ENCODE measurements at regions not wholly inside any gene's neighbourhood (a gene's known extent, or its start where the extent isn't known, plus 50 kb on each side); places are given as distances from the start of the nearest gene placed in this dataset.

GRCh38 chr11:28659716-28660348, 551.6 kb downstream of the METTL15 start:
- H3K27me3 ChIP-seq = no peaks in the 10 kb centered on the region
- no peak overlapping the region for H3K27ac ChIP-seq
- H3K4me3 ChIP-seq = no peak overlapping the region
- no peak for DNase-seq
- no peak for TF ChIP-seq CTCF (IDR thresholded peaks at IDR 0.05)
- TF ChIP-seq POLR2A (IDR thresholded peaks at IDR 0.05) = no peak
- no peaks in the 10 kb centered on the region for H3K4me1 ChIP-seq
- no peaks in the 10 kb centered on the region for H3K9me3 ChIP-seq
- 87 to 90% methylated on average over 1 of the region's 1 CpG for WGBS, 2 donors
- H3K36me3 ChIP-seq (ENCODE audit: low read depth, missing control alignments) = no peaks in the 10 kb centered on the region
- intact Hi-C loops (cut with DNase I; ENCODE audit: low total_unique reads) = no loop called here

- 50 to 51% methylated on average over 5 of the region's 5 CpGs for WGBS, 2 donors
- intact Hi-C loops (cut with DNase I; ENCODE audit: low total_unique reads) = no loop called here
- no peak for DNase-seq
Measured at GRCh38 chr11:28657378-28658030, 549.3 kb downstream of the METTL15 start.

GRCh38 chr11:28654191-28654590, 546.0 kb downstream of the METTL15 start:
- no peaks in the 10 kb centered on the region for H3K36me3 ChIP-seq (ENCODE audit: low read depth, missing control alignments)
- no peaks in the 10 kb centered on the region for H3K4me1 ChIP-seq
- H3K4me3 ChIP-seq = no peak overlapping the region
- WGBS, 2 donors = 90 to 91% methylated on average over 3 of the region's 3 CpGs
- no peaks in the 10 kb centered on the region for H3K9me3 ChIP-seq
- H3K27ac ChIP-seq = no peak overlapping the region
- TF ChIP-seq CTCF (IDR thresholded peaks at IDR 0.05) (no peak), POLR2A (IDR thresholded peaks at IDR 0.05) (no peak)
- no peaks in the 10 kb centered on the region for H3K27me3 ChIP-seq
- no peak for DNase-seq
- intact Hi-C loops (cut with DNase I; ENCODE audit: low total_unique reads) = no loop called here

More at GRCh38 chr11:28657378-28658030, 549.3 kb downstream of the METTL15 start:
- TF ChIP-seq CTCF (IDR thresholded peaks at IDR 0.05) = no peak
- TF ChIP-seq POLR2A (IDR thresholded peaks at IDR 0.05) = no peak
- Histone ChIP-seq H3K9me3 (no peaks in the 10 kb centered on the region), H3K36me3 (ENCODE audit: low read depth, missing control alignments) (no peaks in the 10 kb centered on the region), H3K27ac (no peak overlapping the region), H3K4me1 (no peaks in the 10 kb centered on the region), H3K27me3 (no peaks in the 10 kb centered on the region), H3K4me3 (no peak overlapping the region)

GRCh38 chr11:28649922-28650321, 541.7 kb downstream of the METTL15 start:
- no peak for DNase-seq
- no peak overlapping the region for H3K27ac ChIP-seq
- H3K36me3 ChIP-seq (ENCODE audit: low read depth, missing control alignments) = no peaks in the 10 kb centered on the region
- no peaks in the 10 kb centered on the region for H3K27me3 ChIP-seq
- 82 to 84% methylated on average over 5 of the region's 5 CpGs for WGBS, 2 donors
- no peak overlapping the region for H3K4me3 ChIP-seq
- H3K4me1 ChIP-seq = no peaks in the 10 kb centered on the region
- TF ChIP-seq POLR2A (IDR thresholded peaks at IDR 0.05) (no peak), CTCF (IDR thresholded peaks at IDR 0.05) (no peak)
- intact Hi-C loops (cut with DNase I; ENCODE audit: low total_unique reads) = no loop called here
- H3K9me3 ChIP-seq = no peaks in the 10 kb centered on the region

GRCh38 chr11:28636566-28636965, 528.4 kb downstream of the METTL15 start:
- no peak overlapping the region for H3K4me3 ChIP-seq
- no peaks in the 10 kb centered on the region for H3K4me1 ChIP-seq
- H3K27me3 ChIP-seq = no peaks in the 10 kb centered on the region
- no peaks in the 10 kb centered on the region for H3K9me3 ChIP-seq
- no peak overlapping the region for H3K27ac ChIP-seq
- no peak for DNase-seq
- H3K36me3 ChIP-seq (ENCODE audit: low read depth, missing control alignments) = no peaks in the 10 kb centered on the region
- TF ChIP-seq POLR2A (IDR thresholded peaks at IDR 0.05) = no peak
- TF ChIP-seq CTCF (IDR thresholded peaks at IDR 0.05) = no peak
- intact Hi-C loops (cut with DNase I; ENCODE audit: low total_unique reads) = no loop called here
- WGBS, 2 donors = 70 to 80% methylated on average over 2 of the region's 2 CpGs
